Activated naive CD4-positive, alpha-beta T cell treated with anti-CD3 and anti-CD28 coated beads, Interleukin-2, amount 10 ng/mL, durations not matched to agents 7 days and 5 days (primary cell): ENCODE measurements at regions not wholly inside any gene's neighbourhood (a gene's known extent, or its start where the extent isn't known, plus 50 kb on each side); places are given as distances from the start of the nearest gene placed in this dataset.

Experiments used
- CTCF ChIA-PET: fragments of 350-600 bp; sonication (Branson Sonifier 250); formaldehyde crosslinking; loops from one replicate; lab custom pipeline; 2021; ENCODE audit warnings: antibody characterized with exemption; lab: Charles Lee
- DNase-seq: peaks from one replicate; pipeline ENCODE4 v3.0.0-alpha.2; 2020
- H3K27ac Mint-ChIP-seq: one replicate; pipeline ENCODE4 v1.8.0; 2021; ENCODE audit warnings: mild to moderate bottlenecking, moderate library complexity, mixed read lengths
- H3K27me3 Mint-ChIP-seq: one replicate; pipeline ENCODE4 v1.8.0; 2021; ENCODE audit warnings: mild to moderate bottlenecking, mixed read lengths
- H3K36me3 Mint-ChIP-seq: one replicate; pipeline ENCODE4 v1.8.0; 2021; ENCODE audit warnings: mixed read lengths
- H3K4me1 Mint-ChIP-seq: one replicate; pipeline ENCODE4 v1.8.0; 2021; ENCODE audit warnings: mixed read lengths
- H3K4me3 Mint-ChIP-seq: one replicate; pipeline ENCODE4 v1.8.0; 2021; ENCODE audit warnings: mild to moderate bottlenecking, moderate library complexity, mixed read lengths
- H3K9me3 Mint-ChIP-seq: one replicate; pipeline ENCODE4 v1.8.0; 2021; ENCODE audit warnings: mixed read lengths

DNA sequence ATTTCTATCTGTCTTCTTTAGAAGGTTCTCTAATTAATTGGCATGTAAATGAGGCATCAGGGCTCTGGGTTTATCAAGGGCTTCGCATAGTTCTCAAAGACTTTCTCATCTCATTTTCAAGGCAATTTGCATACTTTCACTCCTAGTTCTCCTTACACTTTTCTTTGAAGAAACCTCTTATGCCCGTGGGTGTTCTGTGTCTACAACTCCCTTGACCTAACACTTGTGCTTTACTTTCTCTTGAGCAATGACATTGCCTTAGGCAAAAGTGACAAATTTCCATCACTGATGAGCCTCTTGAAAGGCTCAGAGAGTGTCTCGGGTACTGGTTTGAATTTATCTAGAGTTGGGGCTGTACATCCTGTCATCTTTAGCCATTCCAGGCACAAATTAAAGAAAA lies 74.7 kb upstream of the ITPRID1 start:
- CTCF ChIA-PET, result no interaction called here
- no peaks in the 10 kb centered on the region for H3K27me3 Mint-ChIP-seq
- no peak overlapping the region for H3K4me3 Mint-ChIP-seq
- no peaks in the 10 kb centered on the region for H3K36me3 Mint-ChIP-seq
- no peaks in the 10 kb centered on the region for H3K4me1 Mint-ChIP-seq
- H3K27ac Mint-ChIP-seq, result no peak overlapping the region
- H3K9me3 Mint-ChIP-seq, result no peaks in the 10 kb centered on the region
- no peak for DNase-seq

DNA sequence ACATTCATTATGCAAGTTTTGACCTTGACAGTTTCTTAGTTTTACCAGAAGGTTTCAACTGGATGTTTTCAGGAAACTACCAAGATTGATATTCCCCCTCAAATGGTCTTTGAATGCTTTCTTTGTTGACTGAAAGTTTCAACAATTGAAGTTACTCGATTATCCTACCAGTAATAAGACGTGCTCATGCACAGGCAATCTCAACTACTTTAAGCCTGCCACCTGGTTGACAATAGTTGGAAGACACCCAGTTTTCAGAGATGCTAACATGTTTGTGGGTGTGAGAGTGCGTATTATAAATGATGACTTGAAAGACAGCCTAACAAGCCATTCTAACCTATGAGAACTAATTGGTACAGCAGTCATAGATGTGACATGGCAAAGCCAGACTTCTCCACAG lies 73.4 kb upstream of the ITPRID1 start:
- CTCF ChIA-PET, result no interaction called here

DNA sequence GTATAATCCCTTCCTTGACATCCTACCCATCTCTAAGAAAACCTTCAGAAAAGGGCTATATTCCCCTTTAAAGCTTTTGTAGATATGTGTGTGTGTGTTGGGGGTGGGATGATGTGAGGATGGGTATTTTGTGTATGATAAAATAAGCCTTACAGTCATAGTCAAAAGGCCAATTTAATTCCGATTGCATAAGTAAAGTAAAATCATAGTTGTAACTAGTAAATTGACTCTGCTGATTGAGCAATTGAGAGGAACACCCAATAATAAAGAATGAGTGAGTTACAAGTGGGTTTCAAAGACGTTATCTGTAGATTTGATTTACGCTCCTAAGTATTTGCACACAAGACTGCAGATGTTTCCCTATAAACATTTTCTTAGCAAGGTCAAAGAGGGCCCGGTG lies 71.3 kb upstream of the ITPRID1 start:
- no peak for DNase-seq
- no peaks in the 10 kb centered on the region for H3K36me3 Mint-ChIP-seq
- no peak overlapping the region for H3K4me3 Mint-ChIP-seq
- no peaks in the 10 kb centered on the region for H3K27me3 Mint-ChIP-seq
- H3K4me1 Mint-ChIP-seq, result no peaks in the 10 kb centered on the region
- CTCF ChIA-PET, result interaction anchor here (0.8 to 2.1 kb wide), 14 partner anchors 10 to 617 kb away, joined by 3 to 8 read pairs (median 3); no protein-coding TSS in a partner anchor
- no peaks in the 10 kb centered on the region for H3K9me3 Mint-ChIP-seq
- H3K27ac Mint-ChIP-seq, result no peak overlapping the region

More for the DNA sequence above, 73.4 kb upstream of the ITPRID1 start:
- Mint-ChIP-seq H3K9me3 (no peaks in the 10 kb centered on the region), H3K4me1 (no peaks in the 10 kb centered on the region), H3K36me3 (no peaks in the 10 kb centered on the region), H3K4me3 (no peak overlapping the region), H3K27me3 (no peaks in the 10 kb centered on the region), H3K27ac (no peak overlapping the region)
- no peak for DNase-seq

DNA sequence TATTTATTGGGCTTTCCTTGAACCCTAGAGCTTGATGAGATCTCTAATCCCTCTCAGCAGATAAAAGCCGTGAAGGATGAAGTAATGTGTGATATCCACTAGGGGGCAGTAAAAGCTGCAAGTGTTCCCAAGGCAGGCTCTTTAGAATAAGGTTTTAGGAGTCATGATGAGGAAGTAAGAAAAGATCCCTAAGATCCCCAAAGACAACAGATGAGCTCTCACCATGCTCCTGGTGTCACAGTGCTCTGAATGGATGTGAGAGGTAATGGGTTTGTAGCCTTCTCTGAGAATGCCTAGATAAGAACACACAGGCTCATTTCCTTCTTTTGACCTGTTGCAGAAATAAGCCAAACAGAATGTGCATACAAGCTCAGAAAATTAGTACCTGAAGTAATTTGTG lies 70.4 kb upstream of the ITPRID1 start:
- Mint-ChIP-seq H3K27me3 (no peaks in the 10 kb centered on the region), H3K4me1 (no peaks in the 10 kb centered on the region), H3K36me3 (no peaks in the 10 kb centered on the region), H3K4me3 (no peak overlapping the region), H3K9me3 (no peaks in the 10 kb centered on the region), H3K27ac (no peak overlapping the region)
- no peak for DNase-seq
- CTCF ChIA-PET, result interaction anchor here (0.8 to 2.1 kb wide), 17 partner anchors 10 to 617 kb away, joined by 3 to 8 read pairs (median 3); no protein-coding TSS in a partner anchor

DNA sequence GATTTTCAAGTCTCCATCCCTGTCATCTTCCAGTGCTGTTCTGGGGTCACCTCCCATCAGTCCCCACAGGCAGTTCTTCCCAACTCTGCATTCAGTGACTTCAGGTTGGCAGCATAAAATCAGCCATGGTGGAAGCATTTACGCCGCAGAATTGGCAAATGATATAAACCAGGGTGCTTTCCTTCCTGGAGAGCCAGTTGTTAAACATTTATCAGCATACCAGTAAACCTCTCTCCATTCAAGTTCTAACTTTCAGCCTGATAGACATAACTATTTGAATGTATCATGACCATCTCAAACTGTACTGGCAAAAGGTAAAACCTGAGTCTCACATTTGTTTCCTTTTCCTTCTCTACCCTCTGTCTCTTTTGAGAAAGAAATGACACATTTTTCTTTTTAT lies 69.7 kb upstream of the ITPRID1 start:
- H3K9me3 Mint-ChIP-seq, result no peaks in the 10 kb centered on the region
- CTCF ChIA-PET, result interaction anchor here (0.6 to 2.1 kb wide), 9 partner anchors 12 to 310 kb away, joined by 3 to 8 read pairs (median 5); no protein-coding TSS in a partner anchor
- no peak overlapping the region for H3K4me3 Mint-ChIP-seq
- no peaks in the 10 kb centered on the region for H3K4me1 Mint-ChIP-seq
- no peaks in the 10 kb centered on the region for H3K36me3 Mint-ChIP-seq
- H3K27ac Mint-ChIP-seq, result no peak overlapping the region
- DNase-seq, result no peak
- no peaks in the 10 kb centered on the region for H3K27me3 Mint-ChIP-seq

DNA sequence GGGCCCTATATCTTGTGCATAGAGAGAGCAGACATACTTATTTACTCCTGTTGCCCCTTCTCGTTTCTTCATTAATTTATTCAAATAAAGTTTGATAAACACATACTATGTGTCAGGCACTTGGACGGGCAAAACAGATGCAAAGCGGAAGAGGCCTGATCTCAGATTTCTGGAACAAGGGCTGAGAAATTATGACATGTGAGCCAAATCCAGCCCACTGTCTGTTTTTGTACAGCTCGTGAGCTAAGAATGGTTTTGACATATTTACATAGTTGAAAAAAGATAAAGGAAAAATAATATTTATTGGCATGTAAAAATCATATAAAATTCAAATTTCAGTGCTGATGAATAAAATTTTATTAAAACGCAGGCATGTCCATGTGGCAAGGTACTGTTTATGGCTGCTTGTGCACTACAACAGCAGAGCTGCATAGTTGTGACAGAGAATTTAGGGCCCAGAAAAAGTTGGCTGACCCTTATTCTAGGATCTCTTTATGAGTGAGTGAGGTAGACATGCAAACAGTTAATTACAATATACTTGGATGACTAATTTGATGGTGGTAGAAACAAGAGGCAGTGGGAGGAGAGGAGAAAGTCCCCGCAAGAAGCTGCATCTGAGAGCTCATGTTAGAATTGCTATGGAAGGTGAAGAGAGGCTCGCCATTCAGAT lies 68.1 kb upstream of the ITPRID1 start:
- no peaks in the 10 kb centered on the region for H3K27me3 Mint-ChIP-seq
- H3K9me3 Mint-ChIP-seq, result no peaks in the 10 kb centered on the region
- no peak overlapping the region for H3K4me3 Mint-ChIP-seq
- no peaks in the 10 kb centered on the region for H3K36me3 Mint-ChIP-seq
- CTCF ChIA-PET, result interaction anchor here (1.6 to 2.1 kb wide), 2 partner anchors 10 to 15 kb away, joined by 3 to 5 read pairs; no protein-coding TSS in a partner anchor
- no peak for DNase-seq
- H3K27ac Mint-ChIP-seq, result no peak overlapping the region
- no peaks in the 10 kb centered on the region for H3K4me1 Mint-ChIP-seq

DNA sequence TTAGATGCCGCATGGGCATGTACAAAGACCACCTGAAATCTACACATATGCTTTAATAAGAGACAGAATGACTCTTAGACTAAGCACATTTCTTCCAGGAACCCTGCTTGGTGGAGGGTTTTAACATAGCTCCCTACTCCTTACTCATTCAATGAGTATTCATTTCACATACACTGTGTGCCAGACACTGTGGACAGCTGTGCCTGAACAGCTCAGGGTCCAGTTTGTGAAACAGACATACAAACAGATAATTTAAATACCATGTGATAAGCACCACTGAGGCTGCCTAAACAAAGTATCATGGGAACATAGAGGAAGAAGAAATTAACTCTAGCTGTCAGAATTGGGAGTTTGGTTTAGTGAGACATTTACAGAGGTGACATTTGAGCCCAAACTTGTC lies 65.2 kb upstream of the ITPRID1 start:
- no peaks in the 10 kb centered on the region for H3K4me1 Mint-ChIP-seq
- no peak overlapping the region for H3K4me3 Mint-ChIP-seq
- no peaks in the 10 kb centered on the region for H3K9me3 Mint-ChIP-seq
- CTCF ChIA-PET, result no interaction called here
- no peak overlapping the region for H3K27ac Mint-ChIP-seq
- H3K36me3 Mint-ChIP-seq, result no peaks in the 10 kb centered on the region
- DNase-seq, result no peak
- H3K27me3 Mint-ChIP-seq, result no peaks in the 10 kb centered on the region

DNA sequence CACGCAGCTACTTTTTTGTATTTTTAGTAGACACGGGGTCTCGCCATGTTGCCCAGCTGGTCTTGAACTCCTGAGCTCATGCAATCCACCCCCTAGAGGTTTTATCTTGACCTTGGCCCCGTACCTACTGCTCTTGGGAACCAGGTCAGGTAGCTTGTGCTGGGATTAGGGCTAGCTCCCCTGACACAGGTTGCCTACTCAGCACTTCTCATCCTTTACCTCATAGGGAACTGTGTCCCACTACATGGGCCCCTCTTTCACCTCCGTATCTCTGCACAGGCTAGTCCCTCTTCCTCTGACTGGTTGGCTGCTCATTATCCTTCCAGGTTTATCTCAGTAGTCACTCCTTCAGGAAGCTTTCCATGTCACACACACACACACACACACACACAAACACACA lies 58.0 kb upstream of the ITPRID1 start:
- Mint-ChIP-seq H3K4me3 (no peak overlapping the region), H3K27ac (no peak overlapping the region), H3K27me3 (no peaks in the 10 kb centered on the region), H3K36me3 (no peaks in the 10 kb centered on the region), H3K9me3 (peaks cover 2% of the 10 kb centered on the region), H3K4me1 (no peaks in the 10 kb centered on the region)
- DNase-seq, result no peak
- CTCF ChIA-PET, result interaction anchor here (1.3 to 1.6 kb wide), 2 partner anchors 11 to 12 kb away, joined by 3 to 6 read pairs; no protein-coding TSS in a partner anchor

DNA sequence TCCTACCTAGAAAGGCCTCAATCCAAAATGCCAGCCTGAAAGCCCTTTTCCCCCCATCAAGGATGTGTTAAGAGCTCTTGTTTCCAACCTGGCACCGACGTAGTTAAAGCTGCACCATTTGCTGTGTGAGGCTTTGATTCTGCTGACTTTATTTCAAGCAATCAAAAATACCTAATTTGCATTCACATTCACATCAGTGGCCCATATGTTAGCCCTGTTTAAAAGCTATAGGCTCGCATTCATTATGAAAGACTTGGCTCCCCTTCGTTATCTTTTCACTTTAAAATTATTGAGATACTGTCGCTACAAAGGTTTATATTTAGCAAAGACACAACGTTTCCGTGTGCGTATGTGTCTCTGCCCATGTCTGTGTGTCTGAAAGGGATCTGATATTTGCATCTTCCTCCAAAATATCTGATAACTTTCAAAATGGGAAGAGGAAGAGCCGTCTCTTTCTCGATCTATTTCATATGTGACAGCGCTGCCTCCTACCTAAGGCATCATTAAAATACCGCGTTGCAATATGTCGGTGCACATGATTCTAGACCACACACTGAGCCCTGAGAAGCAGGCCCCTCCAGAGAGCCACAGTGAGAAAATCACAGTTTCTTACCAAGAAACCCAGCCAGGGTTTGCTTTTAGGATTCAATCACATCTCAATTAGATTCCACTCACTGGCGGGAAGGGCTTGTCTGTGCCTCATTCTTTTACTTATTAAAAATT lies 57.1 kb upstream of the ITPRID1 start:
- Mint-ChIP-seq H3K4me1 (no peaks in the 10 kb centered on the region), H3K9me3 (peaks cover 2% of the 10 kb centered on the region), H3K27me3 (no peaks in the 10 kb centered on the region), H3K27ac (no peak overlapping the region), H3K4me3 (no peak overlapping the region), H3K36me3 (no peaks in the 10 kb centered on the region)
- DNase-seq, result no peak
- CTCF ChIA-PET, result interaction anchor here (1.3 to 1.6 kb wide), 2 partner anchors 12 to 13 kb away, joined by 3 to 6 read pairs; no protein-coding TSS in a partner anchor

DNA sequence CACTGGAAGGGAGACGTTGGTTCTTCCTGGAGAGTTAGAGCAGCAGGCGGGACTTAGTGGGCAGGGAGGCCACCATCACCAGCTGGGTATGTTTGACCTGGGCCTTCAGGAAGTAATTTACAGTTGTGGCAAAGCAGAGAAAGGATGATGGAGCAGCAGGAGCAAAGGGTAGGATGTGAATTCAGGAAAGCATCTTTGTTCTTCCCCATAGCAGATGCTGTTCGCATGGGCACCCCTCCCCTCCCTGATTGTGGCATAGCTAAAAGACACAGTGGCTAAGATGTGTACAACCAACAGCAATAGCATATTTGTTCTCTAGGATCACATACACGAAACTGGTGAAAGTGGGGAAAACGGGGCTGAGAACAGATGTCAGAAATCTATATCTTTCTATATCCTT lies 56.3 kb upstream of the ITPRID1 start:
- H3K36me3 Mint-ChIP-seq, result no peaks in the 10 kb centered on the region
- peaks cover 2% of the 10 kb centered on the region for H3K9me3 Mint-ChIP-seq
- H3K4me3 Mint-ChIP-seq, result no peak overlapping the region
- DNase-seq, result no peak
- no peak overlapping the region for H3K27ac Mint-ChIP-seq
- CTCF ChIA-PET, result no interaction called here
- no peaks in the 10 kb centered on the region for H3K27me3 Mint-ChIP-seq
- no peaks in the 10 kb centered on the region for H3K4me1 Mint-ChIP-seq

DNA sequence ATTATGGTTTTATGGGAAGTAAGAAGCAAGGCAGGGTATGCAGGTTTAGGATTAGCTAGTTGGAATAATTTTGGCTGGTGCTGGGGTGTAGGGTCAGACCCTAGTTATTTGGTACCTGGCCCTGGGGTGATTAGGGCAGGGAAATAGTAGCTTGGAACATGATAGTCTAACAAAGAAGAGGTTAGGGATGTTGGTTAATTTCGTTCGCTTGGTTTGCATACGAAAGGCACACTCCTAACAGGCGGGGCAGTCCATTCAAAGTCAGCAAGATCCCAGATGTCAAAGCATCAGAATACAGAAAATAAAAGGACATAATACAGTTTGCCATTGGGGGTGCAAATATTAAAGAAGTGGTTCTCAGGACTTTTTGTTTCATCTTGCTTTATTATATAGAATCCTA lies 55.7 kb upstream of the ITPRID1 start:
- Mint-ChIP-seq H3K4me1 (no peaks in the 10 kb centered on the region), H3K27ac (no peak overlapping the region), H3K9me3 (peaks cover 2% of the 10 kb centered on the region), H3K4me3 (no peak overlapping the region), H3K27me3 (no peaks in the 10 kb centered on the region), H3K36me3 (no peaks in the 10 kb centered on the region)
- no peak for DNase-seq
- CTCF ChIA-PET, result no interaction called here

DNA sequence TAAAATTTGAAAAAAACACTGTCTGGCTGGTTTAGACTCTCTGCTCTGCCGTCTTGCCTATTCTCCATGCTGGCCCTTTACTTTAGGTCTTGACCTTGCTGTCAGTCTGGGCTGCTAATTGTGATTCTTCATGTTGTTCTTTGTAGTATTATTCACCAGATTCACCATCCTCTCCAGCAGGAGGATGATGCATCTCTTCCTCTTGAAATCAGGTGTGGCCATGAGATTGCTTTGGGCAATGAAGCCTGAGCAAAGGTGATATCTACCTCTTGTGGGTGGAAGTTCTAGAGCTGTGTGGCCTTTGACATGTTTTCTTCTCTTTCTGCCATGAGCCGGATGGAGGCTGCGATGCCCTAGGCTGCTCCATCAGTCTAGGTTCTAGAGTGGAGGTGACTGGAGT lies 51.3 kb upstream of the ITPRID1 start:
- H3K36me3 Mint-ChIP-seq, result no peaks in the 10 kb centered on the region
- H3K27ac Mint-ChIP-seq, result no peak overlapping the region
- no peaks in the 10 kb centered on the region for H3K27me3 Mint-ChIP-seq
- H3K4me3 Mint-ChIP-seq, result no peak overlapping the region
- H3K4me1 Mint-ChIP-seq, result no peaks in the 10 kb centered on the region
- peaks cover 4% of the 10 kb centered on the region for H3K9me3 Mint-ChIP-seq
- DNase-seq, result no peak
- CTCF ChIA-PET, result no interaction called here
